ENCODE measurements at regions not wholly inside any gene's neighbourhood (a gene's known extent, or its start where the extent isn't known, plus 50 kb on each side); places are given as distances from the start of the nearest gene placed in this dataset.

- TF ChIP-seq EZH2 (IDR thresholded peaks at IDR 0.05) (no peak), CTCF (IDR thresholded peaks at IDR 0.05) (no peak)
Observed at GRCh38 chr2:57880967-57881366, 165.6 kb upstream of the VRK2 start.
